Body of pancreas (tissue), 4 donors: ENCODE measurements at regions not wholly inside any gene's neighbourhood (a gene's known extent, or its start where the extent isn't known, plus 50 kb on each side); places are given as distances from the start of the nearest gene placed in this dataset.

Source experiments
- ATAC-seq: fragments of 150-250 bp; one replicate; pipeline ENCODE4 v1.9.1; 2016
- DNase-seq, 4 donors: peaks; one replicate each; pipeline ENCODE4 v3.0.0-alpha.2; 2019
- H3K27ac ChIP-seq, 4 donors: fragments of 200-600 bp; sonication (generic); 1 replicate in 3 of 4; 2 replicates in 1 of 4; pipeline versions ENCODE4 v1.5.1 to v1.6.1; 2016 to 2019; ENCODE audit warnings: mild to moderate bottlenecking in 1 of 4, mixed read lengths in 1 of 4, moderate library complexity in 1 of 4
- H3K27me3 ChIP-seq, 2 donors: fragments of 200-600 bp; sonication (generic); one replicate each; pipeline ENCODE4 v1.6.0; 2016; ENCODE audit warnings: mild to moderate bottlenecking in 1 of 2
- H3K36me3 ChIP-seq, 2 donors: fragments of 200-600 bp; sonication (generic); replicated peaks in 1 of 2; 2 replicates each; pipeline ENCODE4 v1.5.1; 2016; ENCODE audit warnings: low read depth in 2 of 2; ENCODE audit not compliant: insufficient read depth in 1 of 2
- H3K4me1 ChIP-seq: fragments of 200-600 bp; sonication (generic); one replicate; pipeline ENCODE4 v1.6.0; 2016
- H3K4me3 ChIP-seq, 2 donors: fragments of 200-600 bp; sonication (generic); 1 replicate in 1 of 2; 2 replicates in 1 of 2; pipeline ENCODE4 v1.5.1; 2016 to 2019
- H3K9me3 ChIP-seq, 3 donors: fragments of 200-600 bp; sonication (generic); 1 replicate in 2 of 3; 2 replicates in 1 of 3; pipeline ENCODE4 v1.5.1; 2016
- CTCF ChIP-seq, 7 experiments: fragments of 450-650 bp in 4 of 7; fragments of 200-600 bp in 3 of 7; sonication (generic) in 3 of 7; IDR thresholded peaks; one replicate each; pipeline ENCODE4 v1.5.1; 2016 to 2019; ENCODE audit warnings: antibody characterized with exemption in 7 of 7
- POLR2A ChIP-seq, 3 donors: fragments of 450-650 bp; IDR thresholded peaks; one replicate each; pipeline ENCODE4 v1.6.1; 2016; ENCODE audit warnings: antibody characterized with exemption in 3 of 3, mild to moderate bottlenecking in 2 of 3
- WGBS, 2 donors: methylation state at CpG; one replicate each; pipeline ENCODE4 v1.1.5; 2017; 5-methylcytosine and 5-hydroxymethylcytosine counted together
- intact Hi-C: fragments of 100-400 bp; cut with DNase I; formaldehyde crosslinking; loops from one replicate; pipeline ENCODE4 v1.15.1; 2023

DNA sequence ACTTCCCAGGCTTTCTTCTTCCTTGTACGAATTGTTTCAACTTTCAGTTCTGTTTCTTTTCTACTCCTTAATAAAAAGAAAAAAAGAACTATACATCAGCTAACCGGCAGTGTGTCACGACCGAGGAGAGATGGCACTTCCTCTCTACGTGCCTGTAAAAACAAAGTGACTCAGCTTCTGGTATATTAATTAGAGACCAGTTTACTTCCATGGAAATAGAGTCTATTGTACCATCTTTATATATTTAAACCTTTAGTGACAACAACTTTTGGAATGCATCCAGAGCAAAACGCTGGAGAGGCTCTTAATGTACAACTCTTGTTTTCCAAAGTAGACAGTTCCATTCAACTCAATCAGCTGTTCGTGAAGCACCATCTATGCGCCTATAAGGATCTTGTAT lies 94.5 kb upstream of the LIFR start:
- Histone ChIP-seq H3K27ac (no peak overlapping the region), H3K4me1 (no peaks in the 10 kb centered on the region), H3K9me3 (no peaks in the 10 kb centered on the region), H3K36me3 (no peaks in the 10 kb centered on the region), H3K27me3 (no peaks in the 10 kb centered on the region), H3K4me3 (no peak overlapping the region)
- intact Hi-C loops, result no loop called here
- 64 to 79% methylated on average over 8 of the region's 8 CpGs for WGBS, 2 donors
- ATAC-seq (no peak), DNase-seq (no peak)
- no peak for TF ChIP-seq CTCF (IDR thresholded peaks at IDR 0.05)
- no peak for TF ChIP-seq POLR2A (IDR thresholded peaks at IDR 0.05)

DNA sequence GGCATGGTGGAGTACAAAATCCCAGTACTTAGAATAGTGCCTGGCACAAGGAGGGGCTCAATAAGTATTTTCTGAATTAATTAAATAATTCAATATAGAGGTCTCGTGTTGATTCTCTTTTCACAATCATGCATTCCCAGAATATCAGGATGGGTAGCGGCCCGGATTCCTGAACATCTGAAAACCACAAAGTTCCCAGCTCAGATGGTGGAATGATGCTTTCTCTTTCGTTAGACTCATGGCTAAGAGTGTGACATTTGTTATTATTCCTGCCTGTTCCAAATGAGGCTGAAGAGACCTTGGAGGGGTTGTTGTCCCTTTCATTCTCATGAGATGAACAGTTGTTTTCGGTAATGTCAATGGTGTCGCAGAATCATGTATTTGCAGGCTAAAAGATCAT lies 95.4 kb upstream of the LIFR start:
- no peak overlapping the region for H3K4me3 ChIP-seq
- H3K27ac ChIP-seq, result no peak overlapping the region
- no peaks in the 10 kb centered on the region for H3K4me1 ChIP-seq
- H3K36me3 ChIP-seq, result no peaks in the 10 kb centered on the region
- ATAC-seq, result no peak
- DNase-seq, result no peak
- 92% methylated on average over 6 of the region's 6 CpGs for WGBS, 2 donors
- no peaks in the 10 kb centered on the region for H3K9me3 ChIP-seq
- intact Hi-C loops, result no loop called here
- no peak for TF ChIP-seq CTCF (IDR thresholded peaks at IDR 0.05)
- no peak for TF ChIP-seq POLR2A (IDR thresholded peaks at IDR 0.05)
- no peaks in the 10 kb centered on the region for H3K27me3 ChIP-seq

DNA sequence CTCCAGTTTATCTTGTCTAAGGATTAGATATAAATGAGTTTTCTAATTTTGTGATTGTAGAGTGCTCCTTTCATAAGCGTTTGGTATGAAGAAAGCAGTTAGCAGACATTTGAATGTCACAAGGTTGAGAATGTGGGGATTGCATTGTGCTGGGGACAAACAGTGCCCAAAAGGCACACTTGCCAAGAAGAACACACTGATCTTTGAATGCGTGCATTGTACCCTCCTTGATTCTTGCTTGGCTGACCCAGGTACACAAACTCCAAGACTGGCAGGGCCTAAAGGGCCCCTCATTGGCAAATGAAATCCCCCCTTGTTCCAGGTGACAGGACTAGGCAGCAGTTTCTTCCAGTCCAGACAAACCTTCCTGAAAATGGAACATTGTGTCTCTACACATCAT lies 96.9 kb upstream of the LIFR start:
- ATAC-seq (no peak), DNase-seq (no peak)
- TF ChIP-seq CTCF (IDR thresholded peaks at IDR 0.05), result no peak
- TF ChIP-seq POLR2A (IDR thresholded peaks at IDR 0.05), result no peak
- 57 to 60% methylated on average over 2 of the region's 2 CpGs for WGBS, 2 donors
- no peak overlapping the region for H3K27ac ChIP-seq
- no peaks in the 10 kb centered on the region for H3K9me3 ChIP-seq
- no peaks in the 10 kb centered on the region for H3K36me3 ChIP-seq
- H3K4me1 ChIP-seq, result no peaks in the 10 kb centered on the region
- H3K4me3 ChIP-seq, result no peak overlapping the region
- no peaks in the 10 kb centered on the region for H3K27me3 ChIP-seq
- intact Hi-C loops, result no loop called here

- Histone ChIP-seq H3K27me3 (no peaks in the 10 kb centered on the region), H3K9me3 (no peaks in the 10 kb centered on the region), H3K4me1 (no peaks in the 10 kb centered on the region), H3K27ac (no peak overlapping the region), H3K36me3 (no peaks in the 10 kb centered on the region), H3K4me3 (no peak overlapping the region)
- 94 to 96% methylated on average over 6 of the region's 6 CpGs for WGBS, 2 donors
- intact Hi-C loops, result no loop called here
- no peak for TF ChIP-seq CTCF (IDR thresholded peaks at IDR 0.05)
- TF ChIP-seq POLR2A (IDR thresholded peaks at IDR 0.05), result no peak
- ATAC-seq (no peak), DNase-seq (no peak)
Observed at GRCh38 chr5:38655691-38656090, 99.2 kb upstream of the LIFR start.

DNA sequence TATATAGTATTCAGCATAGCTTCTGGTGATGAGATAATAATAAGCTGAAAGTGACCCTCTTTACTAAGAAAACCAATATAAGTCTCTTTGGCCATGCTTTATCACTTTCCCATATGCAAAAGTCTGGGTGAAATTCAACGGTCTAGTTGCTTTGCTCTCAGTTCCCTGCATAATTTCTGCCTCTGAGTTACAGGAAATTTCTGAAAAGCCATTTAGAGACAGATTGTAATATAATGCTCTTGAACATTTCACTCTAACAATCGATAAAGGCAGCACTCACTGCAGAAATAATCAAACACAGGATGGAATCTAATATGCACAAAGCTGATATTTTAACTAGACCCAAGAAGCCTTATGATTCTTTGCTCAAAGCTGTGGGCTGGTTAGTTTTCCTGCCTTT lies 100.1 kb upstream of the LIFR start:
- H3K4me3 ChIP-seq, result no peak overlapping the region
- no peaks in the 10 kb centered on the region for H3K4me1 ChIP-seq
- H3K27ac ChIP-seq, result no peak overlapping the region
- ATAC-seq (no peak), DNase-seq (no peak)
- H3K27me3 ChIP-seq, result no peaks in the 10 kb centered on the region
- no peak for TF ChIP-seq POLR2A (IDR thresholded peaks at IDR 0.05)
- TF ChIP-seq CTCF (IDR thresholded peaks at IDR 0.05), result no peak
- H3K36me3 ChIP-seq, result no peaks in the 10 kb centered on the region
- WGBS, 2 donors, result 19 to 22% methylated on average over 2 of the region's 2 CpGs
- H3K9me3 ChIP-seq, result no peaks in the 10 kb centered on the region
- intact Hi-C loops, result no loop called here
